Activated naive CD4-positive, alpha-beta T cell treated with anti-CD3 and anti-CD28 coated beads, Interleukin-2, amount 10 ng/mL, durations not matched to agents 7 days and 5 days (primary cell): ENCODE measurements at regions not wholly inside any gene's neighbourhood (a gene's known extent, or its start where the extent isn't known, plus 50 kb on each side); places are given as distances from the start of the nearest gene placed in this dataset.

Experiments used
- CTCF ChIA-PET: fragments of 350-600 bp; sonication (Branson Sonifier 250); formaldehyde crosslinking; loops from one replicate; lab custom pipeline; 2021; ENCODE audit warnings: antibody characterized with exemption; lab: Charles Lee
- DNase-seq: peaks from one replicate; pipeline ENCODE4 v3.0.0-alpha.2; 2020
- H3K27ac Mint-ChIP-seq: one replicate; pipeline ENCODE4 v1.8.0; 2021; ENCODE audit warnings: mild to moderate bottlenecking, moderate library complexity, mixed read lengths
- H3K27me3 Mint-ChIP-seq: one replicate; pipeline ENCODE4 v1.8.0; 2021; ENCODE audit warnings: mild to moderate bottlenecking, mixed read lengths
- H3K36me3 Mint-ChIP-seq: one replicate; pipeline ENCODE4 v1.8.0; 2021; ENCODE audit warnings: mixed read lengths
- H3K4me1 Mint-ChIP-seq: one replicate; pipeline ENCODE4 v1.8.0; 2021; ENCODE audit warnings: mixed read lengths
- H3K4me3 Mint-ChIP-seq: one replicate; pipeline ENCODE4 v1.8.0; 2021; ENCODE audit warnings: mild to moderate bottlenecking, moderate library complexity, mixed read lengths
- H3K9me3 Mint-ChIP-seq: one replicate; pipeline ENCODE4 v1.8.0; 2021; ENCODE audit warnings: mixed read lengths

GRCh38 chr1:170290276-170290675, 144.5 kb downstream of the NTMT2 start:
- H3K36me3 Mint-ChIP-seq = no peaks in the 10 kb centered on the region
- no peaks in the 10 kb centered on the region for H3K27me3 Mint-ChIP-seq
- no peak for DNase-seq
- H3K9me3 Mint-ChIP-seq = no peaks in the 10 kb centered on the region
- CTCF ChIA-PET = no interaction called here
- H3K4me1 Mint-ChIP-seq = no peaks in the 10 kb centered on the region
- H3K27ac Mint-ChIP-seq = no peak overlapping the region
- H3K4me3 Mint-ChIP-seq = no peak overlapping the region

DNA sequence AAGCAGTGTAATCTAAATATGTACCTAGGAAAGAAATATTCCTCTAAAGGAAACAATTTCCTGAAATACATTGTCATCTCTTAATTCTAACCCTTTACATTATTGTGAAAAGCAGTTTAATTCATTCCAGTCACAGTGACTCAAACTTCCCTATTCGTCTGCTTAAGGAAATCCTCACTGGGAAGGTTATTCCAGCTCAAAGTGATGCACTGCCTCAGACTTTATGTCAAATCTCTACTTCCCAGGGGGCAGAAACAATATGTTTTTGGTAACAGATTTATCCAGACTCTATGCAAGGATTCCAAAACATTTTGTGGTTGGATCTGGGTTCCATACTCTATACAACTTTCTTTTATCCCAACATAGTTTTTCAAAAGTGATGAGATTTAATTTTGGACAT, 145.2 kb downstream of the NTMT2 start:
- Mint-ChIP-seq H3K9me3 (no peaks in the 10 kb centered on the region), H3K36me3 (no peaks in the 10 kb centered on the region), H3K27me3 (no peaks in the 10 kb centered on the region), H3K4me3 (no peak overlapping the region), H3K4me1 (no peaks in the 10 kb centered on the region), H3K27ac (no peak overlapping the region)
- CTCF ChIA-PET = no interaction called here
- no peak for DNase-seq

DNA sequence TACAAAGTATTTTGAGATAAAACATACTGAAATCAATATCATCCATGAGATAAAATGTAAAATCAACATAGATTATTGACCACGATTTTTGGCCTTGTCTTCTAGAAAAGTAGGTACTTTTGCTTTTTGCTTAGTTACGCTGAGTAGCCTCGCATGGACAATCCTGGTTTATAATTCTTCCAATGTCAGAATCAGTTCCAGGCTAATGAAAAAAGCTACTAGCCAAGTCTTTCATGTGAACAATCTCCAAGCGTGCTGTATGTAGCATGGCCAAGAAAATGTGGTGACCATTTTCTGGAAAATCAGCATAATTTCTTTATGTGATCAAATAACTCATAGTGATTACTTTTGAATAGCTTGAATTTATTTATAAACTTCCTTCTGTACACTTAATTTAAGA, 145.8 kb downstream of the NTMT2 start:
- Mint-ChIP-seq H3K27ac (no peak overlapping the region), H3K4me3 (no peak overlapping the region), H3K27me3 (no peaks in the 10 kb centered on the region), H3K4me1 (no peaks in the 10 kb centered on the region), H3K9me3 (no peaks in the 10 kb centered on the region), H3K36me3 (no peaks in the 10 kb centered on the region)
- no peak for DNase-seq
- CTCF ChIA-PET = no interaction called here

DNA sequence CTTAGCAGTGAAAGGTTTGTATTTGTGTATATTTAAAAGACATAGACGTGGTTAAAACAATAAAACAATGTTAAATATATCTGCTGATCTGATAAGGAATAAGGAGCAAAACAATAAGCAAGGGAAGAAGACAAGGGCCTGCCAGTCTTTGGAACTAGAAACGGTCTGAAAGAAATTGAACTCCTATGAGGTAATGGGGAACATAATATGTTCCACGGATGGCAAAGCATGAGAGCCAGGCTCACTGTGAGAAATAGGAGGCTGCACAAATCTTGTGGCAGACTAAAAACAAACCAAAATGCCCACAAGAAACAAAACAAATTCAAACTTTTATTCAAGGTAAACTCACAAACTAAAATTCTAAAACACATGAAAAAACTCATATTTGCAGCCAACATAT, 150.5 kb downstream of the NTMT2 start:
- DNase-seq = no peak
- Mint-ChIP-seq H3K4me1 (no peaks in the 10 kb centered on the region), H3K4me3 (no peak overlapping the region), H3K27me3 (no peaks in the 10 kb centered on the region), H3K36me3 (no peaks in the 10 kb centered on the region), H3K27ac (no peak overlapping the region), H3K9me3 (no peaks in the 10 kb centered on the region)
- CTCF ChIA-PET = interaction anchor here (1.2 kb wide), 1 partner anchor 12 kb away, joined by 3 read pairs; no protein-coding TSS in a partner anchor

DNA sequence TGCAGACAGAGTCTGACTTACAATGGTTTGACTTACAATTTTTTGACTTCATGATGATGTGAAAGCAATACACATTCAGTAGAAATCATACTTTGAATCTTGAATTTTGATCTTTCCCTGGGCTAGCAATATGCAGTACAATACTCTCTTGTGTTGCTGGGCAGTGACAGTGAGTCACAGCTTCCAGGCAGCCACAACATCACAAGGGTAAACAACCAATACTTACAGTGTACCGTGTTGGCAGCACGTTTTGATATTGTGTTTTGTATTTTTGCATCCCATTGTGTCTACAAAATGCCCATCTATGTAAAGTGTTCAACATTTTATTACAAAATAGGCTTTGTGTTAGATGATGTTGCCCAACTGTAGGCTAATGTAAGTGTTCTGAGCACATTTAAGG, 150.9 kb downstream of the NTMT2 start:
- Mint-ChIP-seq H3K27ac (no peak overlapping the region), H3K27me3 (no peaks in the 10 kb centered on the region), H3K4me1 (no peaks in the 10 kb centered on the region), H3K9me3 (no peaks in the 10 kb centered on the region), H3K4me3 (no peak overlapping the region), H3K36me3 (no peaks in the 10 kb centered on the region)
- CTCF ChIA-PET = interaction anchor here (1.2 kb wide), 1 partner anchor 11 kb away, joined by 3 read pairs; no protein-coding TSS in a partner anchor
- DNase-seq = no peak

DNA sequence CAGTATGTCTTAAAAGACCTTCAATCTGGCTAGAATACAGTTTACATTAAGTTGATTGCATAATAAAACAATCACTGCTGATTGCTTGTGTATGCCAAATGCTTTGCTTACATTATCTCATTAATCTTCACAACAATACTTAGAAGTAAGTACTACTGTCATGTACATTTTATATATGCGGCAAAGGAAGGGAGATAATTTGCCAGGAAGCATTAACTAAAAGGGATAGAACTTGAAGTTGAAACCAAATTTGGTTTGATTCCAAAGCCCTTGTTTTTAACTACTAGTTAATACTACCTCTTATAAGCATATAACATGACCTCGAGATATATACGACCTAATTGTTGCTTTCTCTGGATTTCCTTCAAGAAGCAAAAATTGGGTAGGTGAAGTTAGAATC, 155.8 kb downstream of the NTMT2 start:
- DNase-seq = no peak
- no peak overlapping the region for H3K27ac Mint-ChIP-seq
- no peaks in the 10 kb centered on the region for H3K27me3 Mint-ChIP-seq
- CTCF ChIA-PET = no interaction called here
- no peak overlapping the region for H3K4me3 Mint-ChIP-seq
- no peaks in the 10 kb centered on the region for H3K36me3 Mint-ChIP-seq
- no peaks in the 10 kb centered on the region for H3K9me3 Mint-ChIP-seq
- no peaks in the 10 kb centered on the region for H3K4me1 Mint-ChIP-seq

GRCh38 chr1:170303034-170303433, 157.3 kb downstream of the NTMT2 start:
- CTCF ChIA-PET = no interaction called here
- no peak overlapping the region for H3K4me3 Mint-ChIP-seq
- H3K9me3 Mint-ChIP-seq = no peaks in the 10 kb centered on the region

DNA sequence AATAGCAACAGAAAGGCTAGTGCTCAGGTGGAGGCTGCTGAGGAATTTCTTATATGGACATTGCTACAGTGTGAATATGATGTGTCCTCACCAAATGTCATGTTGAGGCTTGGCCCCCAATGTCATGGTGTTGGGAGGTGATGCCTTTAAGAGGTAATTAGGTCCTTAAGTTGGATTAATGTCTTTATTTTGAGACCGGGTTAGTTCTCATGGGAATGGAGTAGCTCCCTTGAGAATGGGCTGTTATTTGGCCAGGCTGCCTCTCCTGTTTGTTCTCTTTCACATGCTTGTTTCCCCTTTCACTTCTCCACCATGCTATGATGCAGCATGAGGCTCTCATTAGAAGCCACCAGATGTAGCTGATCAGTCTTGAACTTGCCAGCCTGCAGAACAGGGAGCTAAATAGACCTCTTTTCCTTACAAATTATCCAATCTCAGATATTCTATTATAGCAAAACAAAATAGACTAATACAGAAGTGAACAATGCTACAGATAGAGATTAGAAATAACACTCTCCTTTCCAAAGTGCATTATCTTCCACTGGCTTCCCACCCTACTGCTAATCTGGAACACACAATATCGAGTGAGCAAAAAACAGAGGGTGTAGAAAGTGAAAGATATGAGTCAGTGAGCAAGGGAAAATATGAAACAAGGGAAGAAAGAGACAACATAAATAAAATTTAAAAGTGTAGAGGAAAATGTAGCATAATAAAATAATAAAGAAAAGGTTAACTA, 160.2 kb downstream of the NTMT2 start:
- Mint-ChIP-seq H3K4me3 (no peak overlapping the region), H3K4me1 (no peaks in the 10 kb centered on the region), H3K9me3 (no peaks in the 10 kb centered on the region), H3K27ac (no peak overlapping the region), H3K36me3 (no peaks in the 10 kb centered on the region), H3K27me3 (no peaks in the 10 kb centered on the region)
- DNase-seq = no peak
- CTCF ChIA-PET = no interaction called here

More at GRCh38 chr1:170303034-170303433, 157.3 kb downstream of the NTMT2 start:
- Mint-ChIP-seq H3K36me3 (no peaks in the 10 kb centered on the region), H3K27me3 (no peaks in the 10 kb centered on the region), H3K4me1 (no peaks in the 10 kb centered on the region), H3K27ac (no peak overlapping the region)
- DNase-seq = no peak

DNA sequence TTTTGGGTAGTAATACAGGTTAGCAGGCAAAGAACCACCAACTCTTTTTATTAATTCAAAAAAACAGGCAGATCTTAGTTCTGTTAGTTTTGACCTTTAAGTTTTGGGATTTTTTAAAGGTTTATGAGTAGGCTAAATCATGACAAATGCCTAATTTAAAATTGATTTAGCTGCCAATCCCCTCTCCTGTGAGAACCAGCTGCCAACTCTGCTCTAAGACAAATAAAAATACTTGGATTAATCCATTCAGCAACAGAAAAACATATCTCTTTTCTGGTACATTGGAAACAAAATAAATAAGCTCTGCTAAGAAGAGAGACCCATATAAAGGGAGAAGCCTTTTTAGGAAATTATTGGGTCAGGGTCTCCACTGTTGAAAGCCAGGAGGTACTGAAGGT, 160.8 kb downstream of the NTMT2 start:
- Mint-ChIP-seq H3K9me3 (no peaks in the 10 kb centered on the region), H3K27ac (no peak overlapping the region), H3K27me3 (no peaks in the 10 kb centered on the region), H3K4me1 (no peaks in the 10 kb centered on the region), H3K4me3 (no peak overlapping the region), H3K36me3 (no peaks in the 10 kb centered on the region)
- CTCF ChIA-PET = no interaction called here
- no peak for DNase-seq

- H3K27ac Mint-ChIP-seq = no peak overlapping the region
These were observed 161.2 kb downstream of the NTMT2 start for GRCh38 chr1:170306948-170307347.

DNA sequence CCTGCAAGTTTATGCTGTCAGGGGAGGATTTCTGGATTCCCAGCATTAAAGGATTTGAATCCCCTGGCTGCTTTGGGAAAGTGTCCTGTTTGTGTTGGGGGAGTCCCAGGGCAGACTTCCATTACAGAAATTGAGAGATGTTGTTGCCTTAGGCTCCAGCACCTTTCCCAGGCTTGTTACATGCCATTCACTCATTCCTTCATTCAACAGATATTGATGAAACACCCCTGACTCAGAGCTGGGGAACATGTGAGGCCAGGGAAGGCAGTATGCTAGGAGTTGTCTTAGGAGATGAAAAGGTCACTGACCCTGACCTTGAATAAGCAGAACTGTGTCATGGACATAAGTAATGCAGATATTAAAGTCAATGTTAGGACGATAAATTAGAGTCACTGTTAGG, 161.7 kb downstream of the NTMT2 start:
- Mint-ChIP-seq H3K27ac (no peak overlapping the region), H3K4me1 (no peaks in the 10 kb centered on the region), H3K9me3 (no peaks in the 10 kb centered on the region), H3K36me3 (no peaks in the 10 kb centered on the region), H3K4me3 (no peak overlapping the region), H3K27me3 (no peaks in the 10 kb centered on the region)
- no peak for DNase-seq
- CTCF ChIA-PET = interaction anchor here (0.7 kb wide), 1 partner anchor 11 kb away, joined by 3 read pairs; no protein-coding TSS in a partner anchor

More at GRCh38 chr1:170306948-170307347, 161.2 kb downstream of the NTMT2 start:
- Mint-ChIP-seq H3K4me1 (no peaks in the 10 kb centered on the region), H3K27me3 (no peaks in the 10 kb centered on the region), H3K4me3 (no peak overlapping the region), H3K36me3 (no peaks in the 10 kb centered on the region), H3K9me3 (no peaks in the 10 kb centered on the region)
- CTCF ChIA-PET = no interaction called here
- no peak for DNase-seq

DNA sequence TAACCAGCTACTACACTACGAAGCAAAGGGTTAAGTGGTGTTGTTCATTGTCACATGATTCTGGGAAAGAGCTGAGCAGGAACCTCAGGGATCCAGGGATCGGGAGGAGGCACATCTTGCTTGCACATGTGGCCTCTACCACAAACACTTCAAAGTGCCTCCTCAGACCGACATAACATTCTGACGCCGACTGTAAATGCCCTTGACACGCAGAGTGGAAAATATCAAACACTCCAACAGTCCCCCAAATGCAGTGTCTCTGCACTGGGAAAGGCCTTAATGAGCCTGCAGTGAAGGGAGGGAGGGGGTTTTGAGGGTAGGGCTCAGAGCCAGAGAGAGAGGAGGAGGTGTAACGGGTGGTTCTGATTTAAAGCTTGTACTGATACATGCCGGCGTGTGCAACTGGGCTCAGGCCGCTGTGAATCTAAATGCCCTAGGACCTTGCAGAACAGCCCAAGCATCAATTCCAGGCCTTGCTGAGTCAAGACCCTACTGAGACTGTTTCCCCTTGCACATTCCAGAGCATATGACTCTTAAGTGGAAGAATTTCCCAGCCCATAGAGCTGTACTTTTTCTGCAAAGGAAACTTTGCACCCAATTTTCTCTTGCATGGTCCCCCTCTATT, 163.7 kb downstream of the NTMT2 start:
- H3K4me1 Mint-ChIP-seq = no peaks in the 10 kb centered on the region
- H3K4me3 Mint-ChIP-seq = no peak overlapping the region
- no peaks in the 10 kb centered on the region for H3K36me3 Mint-ChIP-seq
- no peaks in the 10 kb centered on the region for H3K9me3 Mint-ChIP-seq
- DNase-seq = no peak
- H3K27ac Mint-ChIP-seq = no peak overlapping the region
- CTCF ChIA-PET = no interaction called here
- H3K27me3 Mint-ChIP-seq = no peaks in the 10 kb centered on the region

- Mint-ChIP-seq H3K27ac (no peak overlapping the region), H3K27me3 (no peaks in the 10 kb centered on the region)
These were observed 164.3 kb downstream of the NTMT2 start for GRCh38 chr1:170310014-170310405.

DNA sequence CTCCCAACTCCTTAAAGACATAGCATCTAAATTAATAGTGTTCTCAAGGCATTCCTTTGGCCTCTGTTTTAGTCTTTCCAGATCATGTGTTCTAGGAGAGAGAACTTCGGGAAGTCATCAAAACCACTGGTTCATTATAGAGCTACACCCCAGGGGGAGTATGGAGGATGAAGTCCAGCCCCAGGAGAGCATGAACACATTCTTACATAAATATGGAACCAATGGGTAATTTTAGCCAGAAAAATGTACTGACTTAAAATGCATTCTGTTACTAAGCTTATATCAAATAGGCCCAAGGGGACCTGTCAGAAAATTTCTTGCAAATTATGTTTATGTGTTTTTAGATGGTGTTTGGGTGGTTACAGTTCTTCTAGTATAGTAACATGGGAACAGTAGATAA, 165.2 kb downstream of the NTMT2 start:
- CTCF ChIA-PET = no interaction called here
- H3K27me3 Mint-ChIP-seq = no peaks in the 10 kb centered on the region
- H3K27ac Mint-ChIP-seq = no peak overlapping the region
- no peaks in the 10 kb centered on the region for H3K4me1 Mint-ChIP-seq
- DNase-seq = no peak
- H3K4me3 Mint-ChIP-seq = no peak overlapping the region
- H3K9me3 Mint-ChIP-seq = no peaks in the 10 kb centered on the region
- no peaks in the 10 kb centered on the region for H3K36me3 Mint-ChIP-seq

More at GRCh38 chr1:170310014-170310405, 164.3 kb downstream of the NTMT2 start:
- H3K4me3 Mint-ChIP-seq = no peak overlapping the region
- H3K9me3 Mint-ChIP-seq = no peaks in the 10 kb centered on the region
- no peak for DNase-seq
- CTCF ChIA-PET = no interaction called here
- H3K4me1 Mint-ChIP-seq = no peaks in the 10 kb centered on the region
- no peaks in the 10 kb centered on the region for H3K36me3 Mint-ChIP-seq

GRCh38 chr1:170313306-170313705, 167.5 kb downstream of the NTMT2 start:
- no peaks in the 10 kb centered on the region for H3K9me3 Mint-ChIP-seq
- no peaks in the 10 kb centered on the region for H3K4me1 Mint-ChIP-seq
- H3K4me3 Mint-ChIP-seq = no peak overlapping the region
- no peak for DNase-seq
- CTCF ChIA-PET = no interaction called here
- H3K27ac Mint-ChIP-seq = no peak overlapping the region
- no peaks in the 10 kb centered on the region for H3K27me3 Mint-ChIP-seq
- no peaks in the 10 kb centered on the region for H3K36me3 Mint-ChIP-seq
